HEK293 (cell line): ENCODE measurements at regions not wholly inside any gene's neighbourhood (a gene's known extent, or its start where the extent isn't known, plus 50 kb on each side); places are given as distances from the start of the nearest gene placed in this dataset.

Experiments used
- CTCF ChIA-PET: fragments of 350-600 bp; formaldehyde crosslinking; extraction: SDS; loops from one replicate; lab custom pipeline; 2021; ENCODE audit warnings: antibody characterized with exemption; lab: Yijun Ruan, JAX
- POLR2A ChIA-PET: fragments of 300-600 bp; formaldehyde crosslinking; extraction: SDS; loops from one replicate; lab custom pipeline; 2020; ENCODE audit warnings: antibody characterized with exemption, inconsistent platforms; lab: Yijun Ruan, JAX
- H3K27ac ChIP-seq: fragments of 200-500 bp; sonication (Bioruptor generic); 2 replicates; pipeline ENCODE4 v1.5.1; 2014; ENCODE audit warnings: low read depth, low read length, control low read depth, inconsistent platforms; ENCODE audit errors: extremely low read depth
- H3K36me3 ChIP-seq, 2 experiments: fragments of 200-500 bp in 1 of 2; sonication (Bioruptor generic) in 1 of 2; 1 replicate in 1 of 2; 2 replicates in 1 of 2; pipeline ENCODE4 v1.5.1; 2014 to 2017; ENCODE audit warnings: inconsistent platforms in 2 of 2, low read length in 2 of 2; ENCODE audit not compliant: control insufficient read depth in 2 of 2, insufficient read depth in 1 of 2
- H3K4me1 ChIP-seq: fragments of 200-500 bp; sonication (Bioruptor generic); 2 replicates; pipeline ENCODE4 v1.5.1; 2014; ENCODE audit warnings: mild to moderate bottlenecking, low read length, inconsistent platforms; ENCODE audit not compliant: control insufficient read depth, insufficient read depth
- H3K4me3 ChIP-seq: 2 replicates; pipeline ENCODE4 v1.5.1; 2011; ENCODE audit warnings: low read depth, mild to moderate bottlenecking, control low read depth, low read length, moderate library complexity
- H3K9me3 ChIP-seq: fragments of 200-500 bp; sonication (Bioruptor generic); 2 replicates; pipeline ENCODE4 v1.5.1; 2014; ENCODE audit warnings: low read depth, low read length, inconsistent platforms; ENCODE audit not compliant: control insufficient read depth, insufficient read depth
- CTCF ChIP-seq: fragments of 450-650 bp; formaldehyde crosslinking; IDR thresholded peaks from 2 replicates; pipeline ENCODE4 v1.5.1; 2016; ENCODE audit warnings: missing biosample characterization, missing genetic modification characterization
- MEIS1 ChIP-seq: sonication (generic); formaldehyde crosslinking; IDR thresholded peaks from 2 replicates; pipeline ENCODE4 v1.8.1; 2022; ENCODE audit warnings: missing genetic modification reagents, mild to moderate bottlenecking, borderline replicate concordance
- PATZ1 ChIP-seq: fragments of 450-650 bp; formaldehyde crosslinking; IDR thresholded peaks from 2 replicates; pipeline ENCODE4 v1.5.1; 2016; ENCODE audit warnings: missing biosample characterization, missing genetic modification characterization
- PBX3 ChIP-seq: sonication (generic); formaldehyde crosslinking; IDR thresholded peaks from 2 replicates; pipeline ENCODE4 v1.8.1; 2022; ENCODE audit warnings: mild to moderate bottlenecking, moderate library complexity, missing genetic modification reagents
- ZBTB20 ChIP-seq: fragments of 450-650 bp; formaldehyde crosslinking; IDR thresholded peaks from 2 replicates; pipeline ENCODE4 v1.5.1; 2016; ENCODE audit warnings: missing biosample characterization, missing genetic modification characterization
- ZBTB8A ChIP-seq: fragments of 450-650 bp; formaldehyde crosslinking; IDR thresholded peaks from 2 replicates; pipeline ENCODE4 v1.5.1; 2016; ENCODE audit warnings: missing biosample characterization, missing genetic modification characterization
- ZFP37 ChIP-seq: fragments of 450-650 bp; formaldehyde crosslinking; IDR thresholded peaks from 2 replicates; pipeline ENCODE4 v1.5.1; 2016; ENCODE audit warnings: missing biosample characterization, missing genetic modification characterization
- ZNF157 ChIP-seq: fragments of 450-650 bp; formaldehyde crosslinking; IDR thresholded peaks from 2 replicates; pipeline ENCODE4 v1.5.1; 2016; ENCODE audit warnings: missing biosample characterization, missing genetic modification characterization
- ZNF175 ChIP-seq: fragments of 450-650 bp; formaldehyde crosslinking; IDR thresholded peaks from 2 replicates; pipeline ENCODE4 v1.5.1; 2016; ENCODE audit warnings: missing biosample characterization, missing genetic modification characterization
- ZNF26 ChIP-seq: fragments of 450-650 bp; formaldehyde crosslinking; IDR thresholded peaks from 2 replicates; pipeline ENCODE4 v1.5.1; 2016; ENCODE audit warnings: missing biosample characterization, missing genetic modification characterization
- ZNF302 ChIP-seq: fragments of 450-650 bp; formaldehyde crosslinking; IDR thresholded peaks from 2 replicates; pipeline ENCODE4 v1.5.1; 2016; ENCODE audit warnings: missing biosample characterization, missing genetic modification characterization, low read depth
- ZNF791 ChIP-seq: fragments of 450-650 bp; formaldehyde crosslinking; IDR thresholded peaks from 2 replicates; pipeline ENCODE4 v1.5.1; 2016; ENCODE audit warnings: missing biosample characterization, missing genetic modification characterization
- TF ChIP-seq, protein P1 (sequence below): fragments of 450-650 bp; formaldehyde crosslinking; IDR thresholded peaks from 2 replicates; pipeline ENCODE4 v1.5.1; 2016; ENCODE audit warnings: missing biosample characterization, missing genetic modification characterization, borderline replicate concordance
- TF ChIP-seq, protein P2 (sequence below): fragments of 450-650 bp; formaldehyde crosslinking; IDR thresholded peaks from 2 replicates; pipeline ENCODE4 v1.5.1; 2016; ENCODE audit warnings: missing biosample characterization, missing genetic modification characterization

- POLR2A ChIA-PET, result no interaction called here
- Histone ChIP-seq H3K36me3 (no peaks in the 10 kb centered on the region), H3K9me3 (no peaks in the 10 kb centered on the region), H3K4me3 (no peak overlapping the region), H3K4me1 (no peaks in the 10 kb centered on the region), H3K27ac (no peak overlapping the region)
- CTCF ChIA-PET, result no interaction called here
- TF ChIP-seq, protein P1, sequence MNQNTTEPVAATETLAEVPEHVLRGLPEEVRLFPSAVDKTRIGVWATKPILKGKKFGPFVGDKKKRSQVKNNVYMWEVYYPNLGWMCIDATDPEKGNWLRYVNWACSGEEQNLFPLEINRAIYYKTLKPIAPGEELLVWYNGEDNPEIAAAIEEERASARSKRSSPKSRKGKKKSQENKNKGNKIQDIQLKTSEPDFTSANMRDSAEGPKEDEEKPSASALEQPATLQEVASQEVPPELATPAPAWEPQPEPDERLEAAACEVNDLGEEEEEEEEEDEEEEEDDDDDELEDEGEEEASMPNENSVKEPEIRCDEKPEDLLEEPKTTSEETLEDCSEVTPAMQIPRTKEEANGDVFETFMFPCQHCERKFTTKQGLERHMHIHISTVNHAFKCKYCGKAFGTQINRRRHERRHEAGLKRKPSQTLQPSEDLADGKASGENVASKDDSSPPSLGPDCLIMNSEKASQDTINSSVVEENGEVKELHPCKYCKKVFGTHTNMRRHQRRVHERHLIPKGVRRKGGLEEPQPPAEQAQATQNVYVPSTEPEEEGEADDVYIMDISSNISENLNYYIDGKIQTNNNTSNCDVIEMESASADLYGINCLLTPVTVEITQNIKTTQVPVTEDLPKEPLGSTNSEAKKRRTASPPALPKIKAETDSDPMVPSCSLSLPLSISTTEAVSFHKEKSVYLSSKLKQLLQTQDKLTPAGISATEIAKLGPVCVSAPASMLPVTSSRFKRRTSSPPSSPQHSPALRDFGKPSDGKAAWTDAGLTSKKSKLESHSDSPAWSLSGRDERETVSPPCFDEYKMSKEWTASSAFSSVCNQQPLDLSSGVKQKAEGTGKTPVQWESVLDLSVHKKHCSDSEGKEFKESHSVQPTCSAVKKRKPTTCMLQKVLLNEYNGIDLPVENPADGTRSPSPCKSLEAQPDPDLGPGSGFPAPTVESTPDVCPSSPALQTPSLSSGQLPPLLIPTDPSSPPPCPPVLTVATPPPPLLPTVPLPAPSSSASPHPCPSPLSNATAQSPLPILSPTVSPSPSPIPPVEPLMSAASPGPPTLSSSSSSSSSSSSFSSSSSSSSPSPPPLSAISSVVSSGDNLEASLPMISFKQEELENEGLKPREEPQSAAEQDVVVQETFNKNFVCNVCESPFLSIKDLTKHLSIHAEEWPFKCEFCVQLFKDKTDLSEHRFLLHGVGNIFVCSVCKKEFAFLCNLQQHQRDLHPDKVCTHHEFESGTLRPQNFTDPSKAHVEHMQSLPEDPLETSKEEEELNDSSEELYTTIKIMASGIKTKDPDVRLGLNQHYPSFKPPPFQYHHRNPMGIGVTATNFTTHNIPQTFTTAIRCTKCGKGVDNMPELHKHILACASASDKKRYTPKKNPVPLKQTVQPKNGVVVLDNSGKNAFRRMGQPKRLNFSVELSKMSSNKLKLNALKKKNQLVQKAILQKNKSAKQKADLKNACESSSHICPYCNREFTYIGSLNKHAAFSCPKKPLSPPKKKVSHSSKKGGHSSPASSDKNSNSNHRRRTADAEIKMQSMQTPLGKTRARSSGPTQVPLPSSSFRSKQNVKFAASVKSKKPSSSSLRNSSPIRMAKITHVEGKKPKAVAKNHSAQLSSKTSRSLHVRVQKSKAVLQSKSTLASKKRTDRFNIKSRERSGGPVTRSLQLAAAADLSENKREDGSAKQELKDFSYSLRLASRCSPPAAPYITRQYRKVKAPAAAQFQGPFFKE (tag by site-specific recombination), result no peak
- TF ChIP-seq PATZ1 (tag by site-specific recombination) (no peak), CTCF (tag by site-specific recombination) (no peak), ZNF26 (tag by site-specific recombination) (no peak), MEIS1 (CRISPR knock-in tag) (no peak), ZFP37 (tag by site-specific recombination) (no peak), ZBTB8A (tag by site-specific recombination) (no peak), ZNF157 (tag by site-specific recombination) (no peak), ZBTB20 (tag by site-specific recombination) (no peak), ZNF175 (no peak), PBX3 (no peak), ZNF791 (tag by site-specific recombination) (no peak), ZNF302 (tag by site-specific recombination) (no peak)
- TF ChIP-seq, protein P2, sequence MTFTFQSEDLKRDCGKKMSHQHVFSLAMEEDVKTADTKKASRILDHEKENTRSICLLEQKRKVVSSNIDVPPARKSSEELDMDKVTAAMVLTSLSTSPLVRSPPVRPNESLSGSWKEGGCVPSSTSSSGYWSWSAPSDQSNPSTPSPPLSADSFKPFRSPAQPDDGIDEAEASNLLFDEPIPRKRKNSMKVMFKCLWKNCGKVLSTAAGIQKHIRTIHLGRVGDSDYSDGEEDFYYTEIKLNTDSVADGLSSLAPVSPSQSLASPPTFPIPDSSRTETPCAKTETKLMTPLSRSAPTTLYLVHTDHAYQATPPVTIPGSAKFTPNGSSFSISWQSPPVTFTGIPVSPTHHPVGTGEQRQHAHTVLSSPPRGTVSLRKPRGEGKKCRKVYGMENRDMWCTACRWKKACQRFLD (tag by site-specific recombination), result no peak
- TF ChIP-seq, all 188 proteins: peak for 0
These were observed 1441.6 kb upstream of the PCDH7 start for GRCh38 chr4:29278585-29278984.
